HEK293 (cell line): ENCODE measurements at regions not wholly inside any gene's neighbourhood (a gene's known extent, or its start where the extent isn't known, plus 50 kb on each side); places are given as distances from the start of the nearest gene placed in this dataset.

Source experiments
- CTCF ChIA-PET: fragments of 350-600 bp; formaldehyde crosslinking; extraction: SDS; loops from one replicate; lab custom pipeline; 2021; ENCODE audit warnings: antibody characterized with exemption; lab: Yijun Ruan, JAX
- POLR2A ChIA-PET: fragments of 300-600 bp; formaldehyde crosslinking; extraction: SDS; loops from one replicate; lab custom pipeline; 2020; ENCODE audit warnings: antibody characterized with exemption, inconsistent platforms; lab: Yijun Ruan, JAX
- H3K27ac ChIP-seq: fragments of 200-500 bp; sonication (Bioruptor generic); 2 replicates; pipeline ENCODE4 v1.5.1; 2014; ENCODE audit warnings: low read depth, low read length, control low read depth, inconsistent platforms; ENCODE audit errors: extremely low read depth
- H3K36me3 ChIP-seq, 2 experiments: fragments of 200-500 bp in 1 of 2; sonication (Bioruptor generic) in 1 of 2; 1 replicate in 1 of 2; 2 replicates in 1 of 2; pipeline ENCODE4 v1.5.1; 2014 to 2017; ENCODE audit warnings: inconsistent platforms in 2 of 2, low read length in 2 of 2; ENCODE audit not compliant: control insufficient read depth in 2 of 2, insufficient read depth in 1 of 2
- H3K4me1 ChIP-seq: fragments of 200-500 bp; sonication (Bioruptor generic); 2 replicates; pipeline ENCODE4 v1.5.1; 2014; ENCODE audit warnings: mild to moderate bottlenecking, low read length, inconsistent platforms; ENCODE audit not compliant: control insufficient read depth, insufficient read depth
- H3K4me3 ChIP-seq: 2 replicates; pipeline ENCODE4 v1.5.1; 2011; ENCODE audit warnings: low read depth, mild to moderate bottlenecking, control low read depth, low read length, moderate library complexity
- H3K9me3 ChIP-seq: fragments of 200-500 bp; sonication (Bioruptor generic); 2 replicates; pipeline ENCODE4 v1.5.1; 2014; ENCODE audit warnings: low read depth, low read length, inconsistent platforms; ENCODE audit not compliant: control insufficient read depth, insufficient read depth
- MZF1 ChIP-seq: fragments of 450-650 bp; formaldehyde crosslinking; IDR thresholded peaks from 2 replicates; pipeline ENCODE4 v1.5.1; 2017; ENCODE audit warnings: missing biosample characterization, missing genetic modification characterization, borderline replicate concordance
- RBAK ChIP-seq: fragments of 450-650 bp; formaldehyde crosslinking; IDR thresholded peaks from 2 replicates; pipeline ENCODE4 v1.5.1; 2016; ENCODE audit warnings: missing biosample characterization, missing genetic modification characterization
- ZIC2 ChIP-seq: fragments of 450-650 bp; formaldehyde crosslinking; IDR thresholded peaks from 2 replicates; pipeline ENCODE4 v1.5.1; 2016; ENCODE audit warnings: missing biosample characterization, missing genetic modification characterization
- ZNF121 ChIP-seq: fragments of 450-650 bp; formaldehyde crosslinking; IDR thresholded peaks from 2 replicates; pipeline ENCODE4 v1.5.1; 2016; ENCODE audit warnings: missing biosample characterization, missing genetic modification characterization
- ZNF132 ChIP-seq: fragments of 450-650 bp; formaldehyde crosslinking; IDR thresholded peaks from 2 replicates; pipeline ENCODE4 v1.5.1; 2017; ENCODE audit warnings: missing biosample characterization, missing genetic modification characterization, borderline replicate concordance
- ZNF366 ChIP-seq: fragments of 450-650 bp; formaldehyde crosslinking; conservative IDR thresholded peaks from 2 replicates; pipeline ENCODE4 v1.5.1; 2016; ENCODE audit warnings: missing biosample characterization, missing genetic modification characterization
- ZNF404 ChIP-seq: fragments of 450-650 bp; formaldehyde crosslinking; IDR thresholded peaks from 2 replicates; pipeline ENCODE4 v1.5.1; 2017; ENCODE audit warnings: missing biosample characterization, missing genetic modification characterization
- ZNF426 ChIP-seq: fragments of 450-650 bp; formaldehyde crosslinking; IDR thresholded peaks from 2 replicates; pipeline ENCODE4 v1.5.1; 2017; ENCODE audit warnings: missing biosample characterization, missing genetic modification characterization, mild to moderate bottlenecking, inconsistent platforms, moderate library complexity
- ZNF660 ChIP-seq: fragments of 450-650 bp; IDR thresholded peaks from 2 replicates; pipeline ENCODE4 v1.5.1; 2018; ENCODE audit warnings: missing biosample characterization, mild to moderate bottlenecking, missing genetic modification characterization
- ZNF791 ChIP-seq: fragments of 450-650 bp; formaldehyde crosslinking; IDR thresholded peaks from 2 replicates; pipeline ENCODE4 v1.5.1; 2016; ENCODE audit warnings: missing biosample characterization, missing genetic modification characterization
- ZSCAN23 ChIP-seq: fragments of 450-650 bp; formaldehyde crosslinking; IDR thresholded peaks from 2 replicates; pipeline ENCODE4 v1.5.1; 2016; ENCODE audit warnings: missing biosample characterization, missing genetic modification characterization
- TF ChIP-seq, protein P1 (sequence below): fragments of 450-650 bp; formaldehyde crosslinking; conservative IDR thresholded peaks from 2 replicates; pipeline ENCODE4 v1.5.1; 2016; ENCODE audit warnings: low read depth, missing biosample characterization, missing genetic modification characterization
- TF ChIP-seq, protein P2 (sequence below): sonication (generic); formaldehyde crosslinking; IDR thresholded peaks from 2 replicates; pipeline ENCODE4 v1.8.1; 2022; ENCODE audit warnings: mild to moderate bottlenecking, moderate library complexity, missing genetic modification reagents
- TF ChIP-seq, protein P3 (sequence below): fragments of 450-650 bp; formaldehyde crosslinking; IDR thresholded peaks from 2 replicates; pipeline ENCODE4 v1.5.1; 2017; ENCODE audit warnings: missing biosample characterization, missing genetic modification characterization
- TF ChIP-seq, protein P4 (sequence below): fragments of 450-650 bp; formaldehyde crosslinking; IDR thresholded peaks from 2 replicates; pipeline ENCODE4 v1.5.1; 2016; ENCODE audit warnings: missing biosample characterization, missing genetic modification characterization, borderline replicate concordance
- TF ChIP-seq, protein P5 (sequence below): fragments of 450-650 bp; formaldehyde crosslinking; IDR thresholded peaks from 2 replicates; pipeline ENCODE4 v1.5.1; 2016; ENCODE audit warnings: missing biosample characterization, missing genetic modification characterization
- TF ChIP-seq, protein P6 (sequence below): fragments of 450-650 bp; formaldehyde crosslinking; IDR thresholded peaks from 2 replicates; pipeline ENCODE4 v1.5.1; 2016; ENCODE audit warnings: missing biosample characterization, missing genetic modification characterization

DNA sequence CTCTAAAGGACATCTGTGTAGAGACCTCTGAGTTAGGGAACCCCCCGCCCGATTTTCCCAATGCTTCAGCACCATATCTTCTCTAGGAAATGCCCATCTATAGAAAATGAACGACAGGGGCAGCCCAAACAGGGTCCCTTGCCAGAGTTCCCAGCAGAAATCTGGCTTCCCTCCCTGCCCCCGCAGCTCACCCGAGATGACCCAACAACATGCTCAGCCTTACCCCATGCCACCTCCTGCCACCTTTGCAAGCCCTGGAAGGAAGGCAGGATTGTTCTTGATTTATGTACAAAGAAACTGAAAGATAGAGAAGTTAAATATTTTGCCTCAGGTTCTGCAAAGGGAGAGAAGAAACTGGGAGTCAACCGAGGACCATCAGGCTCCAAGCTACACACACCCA is 105.6 kb upstream of the UQCRFS1 start (continued):
- TF ChIP-seq, protein P1, sequence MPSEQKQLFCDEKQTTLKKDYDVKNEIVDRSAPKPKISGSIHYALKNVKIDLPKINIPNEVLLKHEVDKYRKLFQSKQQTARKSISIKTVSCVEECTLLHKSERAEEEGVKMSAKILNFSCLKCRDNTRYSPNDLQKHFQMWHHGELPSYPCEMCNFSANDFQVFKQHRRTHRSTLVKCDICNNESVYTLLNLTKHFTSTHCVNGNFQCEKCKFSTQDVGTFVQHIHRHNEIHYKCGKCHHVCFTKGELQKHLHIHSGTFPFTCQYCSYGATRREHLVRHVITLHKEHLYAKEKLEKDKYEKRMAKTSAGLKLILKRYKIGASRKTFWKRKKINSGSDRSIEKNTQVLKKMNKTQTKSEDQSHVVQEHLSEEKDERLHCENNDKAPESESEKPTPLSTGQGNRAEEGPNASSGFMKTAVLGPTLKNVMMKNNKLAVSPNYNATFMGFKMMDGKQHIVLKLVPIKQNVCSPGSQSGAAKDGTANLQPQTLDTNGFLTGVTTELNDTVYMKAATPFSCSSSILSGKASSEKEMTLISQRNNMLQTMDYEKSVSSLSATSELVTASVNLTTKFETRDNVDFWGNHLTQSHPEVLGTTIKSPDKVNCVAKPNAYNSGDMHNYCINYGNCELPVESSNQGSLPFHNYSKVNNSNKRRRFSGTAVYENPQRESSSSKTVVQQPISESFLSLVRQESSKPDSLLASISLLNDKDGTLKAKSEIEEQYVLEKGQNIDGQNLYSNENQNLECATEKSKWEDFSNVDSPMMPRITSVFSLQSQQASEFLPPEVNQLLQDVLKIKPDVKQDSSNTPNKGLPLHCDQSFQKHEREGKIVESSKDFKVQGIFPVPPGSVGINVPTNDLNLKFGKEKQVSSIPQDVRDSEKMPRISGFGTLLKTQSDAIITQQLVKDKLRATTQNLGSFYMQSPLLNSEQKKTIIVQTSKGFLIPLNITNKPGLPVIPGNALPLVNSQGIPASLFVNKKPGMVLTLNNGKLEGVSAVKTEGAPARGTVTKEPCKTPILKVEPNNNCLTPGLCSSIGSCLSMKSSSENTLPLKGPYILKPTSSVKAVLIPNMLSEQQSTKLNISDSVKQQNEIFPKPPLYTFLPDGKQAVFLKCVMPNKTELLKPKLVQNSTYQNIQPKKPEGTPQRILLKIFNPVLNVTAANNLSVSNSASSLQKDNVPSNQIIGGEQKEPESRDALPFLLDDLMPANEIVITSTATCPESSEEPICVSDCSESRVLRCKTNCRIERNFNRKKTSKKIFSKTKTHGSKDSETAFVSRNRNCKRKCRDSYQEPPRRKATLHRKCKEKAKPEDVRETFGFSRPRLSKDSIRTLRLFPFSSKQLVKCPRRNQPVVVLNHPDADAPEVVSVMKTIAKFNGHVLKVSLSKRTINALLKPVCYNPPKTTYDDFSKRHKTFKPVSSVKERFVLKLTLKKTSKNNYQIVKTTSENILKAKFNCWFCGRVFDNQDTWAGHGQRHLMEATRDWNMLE: no peak
- TF ChIP-seq, protein P2, sequence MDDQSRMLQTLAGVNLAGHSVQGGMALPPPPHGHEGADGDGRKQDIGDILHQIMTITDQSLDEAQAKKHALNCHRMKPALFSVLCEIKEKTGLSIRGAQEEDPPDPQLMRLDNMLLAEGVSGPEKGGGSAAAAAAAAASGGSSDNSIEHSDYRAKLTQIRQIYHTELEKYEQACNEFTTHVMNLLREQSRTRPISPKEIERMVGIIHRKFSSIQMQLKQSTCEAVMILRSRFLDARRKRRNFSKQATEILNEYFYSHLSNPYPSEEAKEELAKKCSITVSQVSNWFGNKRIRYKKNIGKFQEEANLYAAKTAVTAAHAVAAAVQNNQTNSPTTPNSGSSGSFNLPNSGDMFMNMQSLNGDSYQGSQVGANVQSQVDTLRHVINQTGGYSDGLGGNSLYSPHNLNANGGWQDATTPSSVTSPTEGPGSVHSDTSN (CRISPR knock-in tag): no peak
- TF ChIP-seq ZNF404 (tag by site-specific recombination) (no peak), ZNF121 (tag by site-specific recombination) (no peak)
- TF ChIP-seq, all 188 proteins: peak for 0

DNA sequence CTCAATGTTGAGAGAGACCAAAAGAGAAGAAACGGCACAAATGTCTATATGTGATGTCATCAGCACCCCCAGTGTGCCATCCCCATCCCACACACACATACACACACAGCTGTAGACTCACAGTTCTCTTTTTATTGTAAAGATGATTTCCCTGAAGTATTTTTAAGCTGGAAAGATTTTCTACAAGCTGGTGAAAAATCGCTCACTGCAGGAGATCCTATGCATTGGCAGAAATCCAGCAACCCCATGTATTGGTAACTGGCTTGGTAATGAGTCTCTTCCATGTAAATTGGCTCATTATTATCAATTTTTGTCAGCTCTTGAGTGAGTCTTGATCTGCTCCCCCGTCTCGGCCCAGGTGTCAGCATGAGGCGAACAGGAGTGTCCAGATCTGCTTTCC is 107.1 kb upstream of the UQCRFS1 start:
- ChIA-PET CTCF (no interaction called here), POLR2A (no interaction called here)
- Histone ChIP-seq H3K4me3 (no peak overlapping the region), H3K4me1 (peaks cover 4% of the 10 kb centered on the region; the same call in 1 of the 2 replicates), H3K36me3 (no peaks in the 10 kb centered on the region), H3K27ac (no peak overlapping the region), H3K9me3 (no peaks in the 10 kb centered on the region)
- TF ChIP-seq, protein P3, sequence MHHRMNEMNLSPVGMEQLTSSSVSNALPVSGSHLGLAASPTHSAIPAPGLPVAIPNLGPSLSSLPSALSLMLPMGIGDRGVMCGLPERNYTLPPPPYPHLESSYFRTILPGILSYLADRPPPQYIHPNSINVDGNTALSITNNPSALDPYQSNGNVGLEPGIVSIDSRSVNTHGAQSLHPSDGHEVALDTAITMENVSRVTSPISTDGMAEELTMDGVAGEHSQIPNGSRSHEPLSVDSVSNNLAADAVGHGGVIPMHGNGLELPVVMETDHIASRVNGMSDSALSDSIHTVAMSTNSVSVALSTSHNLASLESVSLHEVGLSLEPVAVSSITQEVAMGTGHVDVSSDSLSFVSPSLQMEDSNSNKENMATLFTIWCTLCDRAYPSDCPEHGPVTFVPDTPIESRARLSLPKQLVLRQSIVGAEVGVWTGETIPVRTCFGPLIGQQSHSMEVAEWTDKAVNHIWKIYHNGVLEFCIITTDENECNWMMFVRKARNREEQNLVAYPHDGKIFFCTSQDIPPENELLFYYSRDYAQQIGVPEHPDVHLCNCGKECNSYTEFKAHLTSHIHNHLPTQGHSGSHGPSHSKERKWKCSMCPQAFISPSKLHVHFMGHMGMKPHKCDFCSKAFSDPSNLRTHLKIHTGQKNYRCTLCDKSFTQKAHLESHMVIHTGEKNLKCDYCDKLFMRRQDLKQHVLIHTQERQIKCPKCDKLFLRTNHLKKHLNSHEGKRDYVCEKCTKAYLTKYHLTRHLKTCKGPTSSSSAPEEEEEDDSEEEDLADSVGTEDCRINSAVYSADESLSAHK (tag by site-specific recombination): no peak
- peak; percentile 30; the same call in 1 of the 2 replicates for TF ChIP-seq ZNF660 (tag by site-specific recombination)
- TF ChIP-seq, protein P4, sequence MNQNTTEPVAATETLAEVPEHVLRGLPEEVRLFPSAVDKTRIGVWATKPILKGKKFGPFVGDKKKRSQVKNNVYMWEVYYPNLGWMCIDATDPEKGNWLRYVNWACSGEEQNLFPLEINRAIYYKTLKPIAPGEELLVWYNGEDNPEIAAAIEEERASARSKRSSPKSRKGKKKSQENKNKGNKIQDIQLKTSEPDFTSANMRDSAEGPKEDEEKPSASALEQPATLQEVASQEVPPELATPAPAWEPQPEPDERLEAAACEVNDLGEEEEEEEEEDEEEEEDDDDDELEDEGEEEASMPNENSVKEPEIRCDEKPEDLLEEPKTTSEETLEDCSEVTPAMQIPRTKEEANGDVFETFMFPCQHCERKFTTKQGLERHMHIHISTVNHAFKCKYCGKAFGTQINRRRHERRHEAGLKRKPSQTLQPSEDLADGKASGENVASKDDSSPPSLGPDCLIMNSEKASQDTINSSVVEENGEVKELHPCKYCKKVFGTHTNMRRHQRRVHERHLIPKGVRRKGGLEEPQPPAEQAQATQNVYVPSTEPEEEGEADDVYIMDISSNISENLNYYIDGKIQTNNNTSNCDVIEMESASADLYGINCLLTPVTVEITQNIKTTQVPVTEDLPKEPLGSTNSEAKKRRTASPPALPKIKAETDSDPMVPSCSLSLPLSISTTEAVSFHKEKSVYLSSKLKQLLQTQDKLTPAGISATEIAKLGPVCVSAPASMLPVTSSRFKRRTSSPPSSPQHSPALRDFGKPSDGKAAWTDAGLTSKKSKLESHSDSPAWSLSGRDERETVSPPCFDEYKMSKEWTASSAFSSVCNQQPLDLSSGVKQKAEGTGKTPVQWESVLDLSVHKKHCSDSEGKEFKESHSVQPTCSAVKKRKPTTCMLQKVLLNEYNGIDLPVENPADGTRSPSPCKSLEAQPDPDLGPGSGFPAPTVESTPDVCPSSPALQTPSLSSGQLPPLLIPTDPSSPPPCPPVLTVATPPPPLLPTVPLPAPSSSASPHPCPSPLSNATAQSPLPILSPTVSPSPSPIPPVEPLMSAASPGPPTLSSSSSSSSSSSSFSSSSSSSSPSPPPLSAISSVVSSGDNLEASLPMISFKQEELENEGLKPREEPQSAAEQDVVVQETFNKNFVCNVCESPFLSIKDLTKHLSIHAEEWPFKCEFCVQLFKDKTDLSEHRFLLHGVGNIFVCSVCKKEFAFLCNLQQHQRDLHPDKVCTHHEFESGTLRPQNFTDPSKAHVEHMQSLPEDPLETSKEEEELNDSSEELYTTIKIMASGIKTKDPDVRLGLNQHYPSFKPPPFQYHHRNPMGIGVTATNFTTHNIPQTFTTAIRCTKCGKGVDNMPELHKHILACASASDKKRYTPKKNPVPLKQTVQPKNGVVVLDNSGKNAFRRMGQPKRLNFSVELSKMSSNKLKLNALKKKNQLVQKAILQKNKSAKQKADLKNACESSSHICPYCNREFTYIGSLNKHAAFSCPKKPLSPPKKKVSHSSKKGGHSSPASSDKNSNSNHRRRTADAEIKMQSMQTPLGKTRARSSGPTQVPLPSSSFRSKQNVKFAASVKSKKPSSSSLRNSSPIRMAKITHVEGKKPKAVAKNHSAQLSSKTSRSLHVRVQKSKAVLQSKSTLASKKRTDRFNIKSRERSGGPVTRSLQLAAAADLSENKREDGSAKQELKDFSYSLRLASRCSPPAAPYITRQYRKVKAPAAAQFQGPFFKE: no peak
- no peak for TF ChIP-seq ZNF132
- TF ChIP-seq ZNF791 (tag by site-specific recombination): no peak
- TF ChIP-seq ZIC2 (tag by site-specific recombination): 0 out of 2 replicates have a peak, but pooled peaks have one; percentile 8
- TF ChIP-seq, protein P5, sequence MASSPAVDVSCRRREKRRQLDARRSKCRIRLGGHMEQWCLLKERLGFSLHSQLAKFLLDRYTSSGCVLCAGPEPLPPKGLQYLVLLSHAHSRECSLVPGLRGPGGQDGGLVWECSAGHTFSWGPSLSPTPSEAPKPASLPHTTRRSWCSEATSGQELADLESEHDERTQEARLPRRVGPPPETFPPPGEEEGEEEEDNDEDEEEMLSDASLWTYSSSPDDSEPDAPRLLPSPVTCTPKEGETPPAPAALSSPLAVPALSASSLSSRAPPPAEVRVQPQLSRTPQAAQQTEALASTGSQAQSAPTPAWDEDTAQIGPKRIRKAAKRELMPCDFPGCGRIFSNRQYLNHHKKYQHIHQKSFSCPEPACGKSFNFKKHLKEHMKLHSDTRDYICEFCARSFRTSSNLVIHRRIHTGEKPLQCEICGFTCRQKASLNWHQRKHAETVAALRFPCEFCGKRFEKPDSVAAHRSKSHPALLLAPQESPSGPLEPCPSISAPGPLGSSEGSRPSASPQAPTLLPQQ (tag by site-specific recombination): no peak
- no peak for TF ChIP-seq ZNF366 (tag by site-specific recombination)
- no peak for TF ChIP-seq ZNF426 (tag by site-specific recombination)
- TF ChIP-seq, protein P6, sequence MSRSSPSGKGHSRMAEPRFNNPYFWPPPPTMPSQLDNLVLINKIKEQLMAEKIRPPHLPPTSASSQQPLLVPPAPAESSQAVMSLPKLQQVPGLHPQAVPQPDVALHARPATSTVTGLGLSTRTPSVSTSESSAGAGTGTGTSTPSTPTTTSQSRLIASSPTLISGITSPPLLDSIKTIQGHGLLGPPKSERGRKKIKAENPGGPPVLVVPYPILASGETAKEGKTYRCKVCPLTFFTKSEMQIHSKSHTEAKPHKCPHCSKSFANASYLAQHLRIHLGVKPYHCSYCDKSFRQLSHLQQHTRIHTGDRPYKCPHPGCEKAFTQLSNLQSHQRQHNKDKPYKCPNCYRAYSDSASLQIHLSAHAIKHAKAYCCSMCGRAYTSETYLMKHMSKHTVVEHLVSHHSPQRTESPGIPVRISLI: no peak
- no peak for TF ChIP-seq RBAK (tag by site-specific recombination)
- TF ChIP-seq MZF1 (tag by site-specific recombination): no peak
- TF ChIP-seq ZSCAN23 (tag by site-specific recombination): no peak
